ENCODE measurements at regions not wholly inside any gene's neighbourhood (a gene's known extent, or its start where the extent isn't known, plus 50 kb on each side); places are given as distances from the start of the nearest gene placed in this dataset.

GRCh38 chr11:116310698-116311097, 462.1 kb downstream of the BUD13 start:
- DNase-seq (ENCODE audit: low read depth) = no peak
- no peak for TF ChIP-seq CTCF (IDR thresholded peaks at IDR 0.05; ENCODE audit: insufficient read depth, low read depth, low read length)
- H3K4me3 ChIP-seq (ENCODE audit: low read depth, low read length) = no peak overlapping the region

- H3K4me3 ChIP-seq (ENCODE audit: low read depth, low read length) = no peak overlapping the region
- DNase-seq (ENCODE audit: low read depth) = peak; percentile 13
- no peak for TF ChIP-seq CTCF (IDR thresholded peaks at IDR 0.05; ENCODE audit: insufficient read depth, low read depth, low read length)
These were observed 462.6 kb downstream of the BUD13 start for GRCh38 chr11:116310226-116310625.

GRCh38 chr11:116309446-116309845, 463.3 kb downstream of the BUD13 start:
- no peak for DNase-seq (ENCODE audit: low read depth)
- TF ChIP-seq CTCF (IDR thresholded peaks at IDR 0.05; ENCODE audit: insufficient read depth, low read depth, low read length) = no peak
- H3K4me3 ChIP-seq (ENCODE audit: low read depth, low read length) = no peak overlapping the region

GRCh38 chr11:116302756-116303155, 470.0 kb downstream of the BUD13 start:
- DNase-seq (ENCODE audit: low read depth) = no peak
- no peak for TF ChIP-seq CTCF (IDR thresholded peaks at IDR 0.05; ENCODE audit: insufficient read depth, low read depth, low read length)

GRCh38 chr11:116301141-116301540, 471.6 kb downstream of the BUD13 start:
- TF ChIP-seq CTCF (IDR thresholded peaks at IDR 0.05; ENCODE audit: insufficient read depth, low read depth, low read length) = no peak
- no peak for DNase-seq (ENCODE audit: low read depth)
- no peak overlapping the region for H3K4me3 ChIP-seq (ENCODE audit: low read depth, low read length)

More at GRCh38 chr11:116302756-116303155, 470.0 kb downstream of the BUD13 start:
- no peak overlapping the region for H3K4me3 ChIP-seq (ENCODE audit: low read depth, low read length)

- no peak for TF ChIP-seq CTCF (IDR thresholded peaks at IDR 0.05; ENCODE audit: insufficient read depth, low read depth, low read length)
These were observed 472.6 kb downstream of the BUD13 start for GRCh38 chr11:116300232-116300631.

GRCh38 chr11:116294630-116295029, 478.2 kb downstream of the BUD13 start:
- no peak for DNase-seq (ENCODE audit: low read depth)
- no peak for TF ChIP-seq CTCF (IDR thresholded peaks at IDR 0.05; ENCODE audit: insufficient read depth, low read depth, low read length)
- no peak overlapping the region for H3K4me3 ChIP-seq (ENCODE audit: low read depth, low read length)

More at GRCh38 chr11:116300232-116300631, 472.6 kb downstream of the BUD13 start:
- no peak overlapping the region for H3K4me3 ChIP-seq (ENCODE audit: low read depth, low read length)
- DNase-seq (ENCODE audit: low read depth) = no peak
